Neural crest cell (in vitro differentiated cells): ENCODE measurements at regions not wholly inside any gene's neighbourhood (a gene's known extent, or its start where the extent isn't known, plus 50 kb on each side); places are given as distances from the start of the nearest gene placed in this dataset.
A peak's percentile ranks its signal among the peaks of the same experiment; 100 is the strongest.
"Not testable (repeated sequence)": the region's sequence is repeated elsewhere in the genome, so short reads cannot be mapped to it uniquely, and the experiment has no call there.

ENCODE experiments used
- DNase-seq: peaks from one replicate; pipeline ENCODE4 v3.0.0; 2021; ENCODE audit warnings: low read depth, mixed read lengths, low spot score
- H3K27ac Mint-ChIP-seq: one replicate; pipeline ENCODE4 v1.8.0; 2021; ENCODE audit warnings: mild to moderate bottlenecking, mixed read lengths; ENCODE audit not compliant: unreplicated experiment
- H3K27me3 Mint-ChIP-seq: 2 replicates; pipeline ENCODE4 v1.8.0; 2021; ENCODE audit warnings: low read depth, mild to moderate bottlenecking, mixed read lengths
- H3K36me3 Mint-ChIP-seq: 2 replicates; pipeline ENCODE4 v1.8.0; 2021; ENCODE audit warnings: low read depth, mild to moderate bottlenecking, mixed read lengths
- H3K4me1 Mint-ChIP-seq: 2 replicates; pipeline ENCODE4 v1.8.0; 2021; ENCODE audit warnings: mixed read lengths
- H3K4me3 Mint-ChIP-seq: one replicate; pipeline ENCODE4 v1.8.0; 2021; ENCODE audit warnings: mild to moderate bottlenecking, mixed read lengths
- H3K9me3 Mint-ChIP-seq: 2 replicates; pipeline ENCODE4 v1.8.0; 2021; ENCODE audit warnings: mixed read lengths
- CTCF ChIP-seq: fragments of 200-600 bp; sonication (generic); conservative IDR thresholded peaks from 2 replicates; pipeline ENCODE4 v1.5.0; 2021; ENCODE audit warnings: antibody characterized with exemption, mild to moderate bottlenecking

DNA sequence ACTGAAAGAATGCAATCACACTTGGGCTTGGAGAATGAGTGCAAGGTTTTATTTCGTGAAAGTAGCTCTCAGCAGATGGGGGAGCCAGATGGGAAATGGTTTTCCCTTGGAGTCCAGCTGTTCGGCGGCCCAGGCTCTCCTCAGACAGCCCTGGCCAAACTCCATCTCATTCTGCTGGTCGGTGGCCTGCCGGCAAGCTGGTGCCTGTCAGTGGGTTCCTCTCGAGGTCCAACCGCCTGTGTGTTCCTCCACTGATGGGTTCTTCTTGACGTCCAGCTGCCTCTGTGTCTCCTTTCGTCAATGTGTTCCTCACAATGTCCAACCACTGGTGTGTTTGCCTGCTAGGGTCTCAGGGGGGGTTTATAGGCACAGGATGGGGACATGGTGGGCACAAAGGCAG is 80.3 kb downstream of the POU3F4 start:
- DNase-seq, result no peak
- Mint-ChIP-seq H3K4me3 (no peak overlapping the region), H3K9me3 (peaks cover 12% of the 10 kb centered on the region), H3K4me1 (no peaks in the 10 kb centered on the region), H3K36me3 (no peaks in the 10 kb centered on the region), H3K27ac (no peak overlapping the region), H3K27me3 (no peaks in the 10 kb centered on the region)
- TF ChIP-seq CTCF, result no peak

DNA sequence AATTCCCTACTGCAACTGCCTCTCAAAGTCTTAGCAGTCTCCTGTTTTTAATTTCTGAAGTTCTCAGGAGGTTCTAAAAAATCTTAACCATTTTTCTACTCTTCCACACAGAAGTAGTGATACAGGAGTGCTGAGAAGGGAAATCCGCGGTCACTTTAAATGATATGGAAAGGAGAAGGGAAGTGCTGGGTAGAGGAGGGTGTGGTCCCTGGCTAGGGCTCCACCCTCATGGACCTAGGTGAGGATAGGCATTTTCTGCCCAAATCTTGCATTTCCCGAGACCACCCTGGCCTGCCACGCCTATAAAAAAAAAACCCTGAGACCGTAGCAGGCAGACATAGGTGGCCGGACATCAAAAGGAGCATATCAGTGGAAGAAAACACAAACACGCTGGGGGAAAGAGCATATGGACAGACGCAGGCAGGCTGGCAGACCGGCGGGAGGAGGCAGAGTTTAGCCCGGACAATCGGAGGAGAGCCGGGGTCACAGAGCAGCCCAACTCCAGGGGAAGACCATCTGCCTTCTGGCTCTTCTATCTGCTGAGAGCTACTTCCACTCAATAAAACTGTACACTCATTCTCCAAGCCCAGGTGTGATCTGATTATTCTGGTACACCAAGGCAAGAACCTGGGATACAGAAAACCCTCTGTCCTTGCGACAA is 85.7 kb downstream of the POU3F4 start:
- Mint-ChIP-seq H3K9me3 (peaks cover 2% of the 10 kb centered on the region), H3K4me3 (no peak overlapping the region), H3K27ac (no peak overlapping the region), H3K4me1 (no peaks in the 10 kb centered on the region), H3K36me3 (no peaks in the 10 kb centered on the region), H3K27me3 (no peaks in the 10 kb centered on the region)
- TF ChIP-seq CTCF, result no peak
- no peak for DNase-seq

DNA sequence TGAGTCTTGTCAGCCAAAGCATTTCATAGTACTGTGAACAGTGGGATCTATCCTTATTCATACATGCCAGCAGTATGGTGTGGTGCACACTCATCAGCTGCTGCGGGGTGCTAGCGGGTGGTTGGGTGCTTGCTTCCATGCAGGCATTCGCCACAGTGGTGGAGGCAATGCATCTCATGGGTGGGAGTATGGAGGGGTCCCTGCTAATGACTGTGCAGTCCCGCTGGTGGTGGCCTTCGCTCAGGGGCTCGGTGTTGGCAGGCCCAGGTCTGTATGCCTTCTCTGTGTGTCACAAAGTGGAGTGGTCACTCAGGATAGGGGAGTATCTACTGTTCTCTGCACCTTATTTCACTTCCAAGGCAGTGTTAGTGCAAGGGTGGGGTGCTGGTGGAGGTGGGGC is 122.6 kb downstream of the POU3F4 start:
- H3K4me3 Mint-ChIP-seq, result no peak overlapping the region
- H3K27ac Mint-ChIP-seq, result no peak overlapping the region
- no peak for DNase-seq
- TF ChIP-seq CTCF, result no peak
- peaks cover 4% of the 10 kb centered on the region for H3K36me3 Mint-ChIP-seq
- H3K4me1 Mint-ChIP-seq, result no peaks in the 10 kb centered on the region
- H3K27me3 Mint-ChIP-seq, result no peaks in the 10 kb centered on the region
- H3K9me3 Mint-ChIP-seq, result peaks cover 12% of the 10 kb centered on the region

- not testable (repeated sequence) for DNase-seq, H3K4me3 Mint-ChIP-seq, H3K27me3 Mint-ChIP-seq, H3K27ac Mint-ChIP-seq, H3K4me1 Mint-ChIP-seq, H3K36me3 Mint-ChIP-seq
- H3K9me3 Mint-ChIP-seq, result peaks cover 30% of the 10 kb centered on the region
These were observed 141.6 kb downstream of the POU3F4 start for GRCh38 chrX:83649706-83650105.

- no peak for DNase-seq
- Mint-ChIP-seq H3K27me3 (no peaks in the 10 kb centered on the region), H3K36me3 (peaks cover 5% of the 10 kb centered on the region), H3K27ac (no peak overlapping the region), H3K4me3 (no peak overlapping the region), H3K9me3 (peaks cover 17% of the 10 kb centered on the region), H3K4me1 (no peaks in the 10 kb centered on the region)
- peak; percentile 25 for TF ChIP-seq CTCF
These were observed 150.6 kb downstream of the POU3F4 start for GRCh38 chrX:83658731-83659130.
